ENCODE measurements at regions not wholly inside any gene's neighbourhood (a gene's known extent, or its start where the extent isn't known, plus 50 kb on each side); places are given as distances from the start of the nearest gene placed in this dataset.

DNA sequence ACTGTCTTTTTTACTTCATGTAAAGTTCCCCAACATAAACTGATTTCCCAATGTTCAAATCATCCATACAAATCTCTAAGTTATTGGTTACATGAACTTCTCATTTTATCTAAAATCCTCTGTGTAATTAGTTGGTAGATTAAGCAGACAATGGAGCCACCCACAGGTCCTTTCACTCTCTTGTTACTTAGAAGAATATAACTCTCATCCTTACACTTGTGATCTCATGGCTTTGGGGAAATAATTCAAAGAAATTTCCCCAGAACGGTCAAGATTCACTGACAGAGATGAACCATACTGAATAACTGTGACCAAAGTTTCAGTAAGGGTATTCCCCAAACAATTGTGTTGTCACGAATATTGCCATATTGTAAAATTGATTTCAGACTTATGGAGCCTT, 1102.6 kb upstream of the EPHA6 start:
- TF ChIP-seq GATA3 (IDR thresholded peaks at IDR 0.05; ENCODE audit: low read depth, low read length), result no peak
- TF ChIP-seq GATA2 (IDR thresholded peaks at IDR 0.05; ENCODE audit: low read depth, low read length), result no peak

DNA sequence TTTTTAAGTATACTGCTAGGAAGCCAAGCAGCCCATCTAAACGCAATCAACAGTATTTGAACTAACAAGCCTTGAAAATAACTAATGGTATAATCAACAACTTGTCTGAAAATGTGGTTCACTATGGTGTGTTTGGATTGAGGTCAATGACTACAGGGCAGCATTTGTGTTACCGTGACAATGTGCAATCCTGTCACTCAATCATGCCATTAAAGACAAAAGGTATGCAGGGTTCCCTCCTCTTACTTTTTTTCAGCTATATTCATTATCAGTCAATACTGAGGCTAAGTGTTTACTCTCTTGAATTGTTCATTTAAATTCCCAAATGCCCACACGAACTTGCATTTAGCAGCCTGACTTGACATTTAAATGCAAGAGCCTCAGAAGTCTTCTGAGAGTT, 1099.3 kb upstream of the EPHA6 start:
- no peak for TF ChIP-seq GATA3 (IDR thresholded peaks at IDR 0.05; ENCODE audit: low read depth, low read length)

- TF ChIP-seq GATA2 (IDR thresholded peaks at IDR 0.05; ENCODE audit: low read depth, low read length) (no peak), GATA3 (IDR thresholded peaks at IDR 0.05; ENCODE audit: low read depth, low read length) (no peak)
Measured at GRCh38 chr3:95717048-95717447, 1097.3 kb upstream of the EPHA6 start.

DNA sequence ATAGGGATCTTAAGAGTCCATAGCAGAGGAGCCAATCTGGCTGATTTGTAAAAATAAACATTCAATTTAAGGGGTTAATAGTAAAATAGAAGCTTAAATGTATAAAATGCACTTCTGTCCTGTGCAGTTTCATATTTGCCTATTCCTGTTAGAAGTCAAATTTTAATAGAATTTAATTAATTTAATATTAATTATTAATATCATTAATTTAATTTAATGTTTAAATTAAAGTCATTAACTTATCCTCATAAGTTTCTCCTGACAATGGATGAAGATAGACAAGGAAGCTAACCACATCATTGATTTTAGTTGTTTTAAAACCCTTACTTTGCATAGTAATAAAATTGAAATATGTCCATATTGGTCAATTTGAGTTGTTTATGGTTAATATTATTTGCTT, 1096.2 kb upstream of the EPHA6 start:
- TF ChIP-seq GATA3 (IDR thresholded peaks at IDR 0.05; ENCODE audit: low read depth, low read length) (no peak), GATA2 (IDR thresholded peaks at IDR 0.05; ENCODE audit: low read depth, low read length) (no peak)

GRCh38 chr3:95719481-95719880, 1094.9 kb upstream of the EPHA6 start:
- no peak for TF ChIP-seq GATA3 (IDR thresholded peaks at IDR 0.05; ENCODE audit: low read depth, low read length)
- TF ChIP-seq GATA2 (IDR thresholded peaks at IDR 0.05; ENCODE audit: low read depth, low read length), result no peak

- TF ChIP-seq GATA2 (IDR thresholded peaks at IDR 0.05; ENCODE audit: low read depth, low read length), result no peak
- no peak for TF ChIP-seq GATA3 (IDR thresholded peaks at IDR 0.05; ENCODE audit: low read depth, low read length)
Measured at GRCh38 chr3:95721938-95722337, 1092.5 kb upstream of the EPHA6 start.

- TF ChIP-seq GATA3 (IDR thresholded peaks at IDR 0.05; ENCODE audit: low read depth, low read length), result no peak
- TF ChIP-seq GATA2 (IDR thresholded peaks at IDR 0.05; ENCODE audit: low read depth, low read length), result no peak
Measured at GRCh38 chr3:95725770-95726169, 1088.6 kb upstream of the EPHA6 start.

- TF ChIP-seq GATA3 (IDR thresholded peaks at IDR 0.05; ENCODE audit: low read depth, low read length) (no peak), GATA2 (IDR thresholded peaks at IDR 0.05; ENCODE audit: low read depth, low read length) (no peak)
Measured at GRCh38 chr3:95731753-95732152, 1082.6 kb upstream of the EPHA6 start.

GRCh38 chr3:95733336-95733735, 1081.1 kb upstream of the EPHA6 start:
- TF ChIP-seq GATA3 (IDR thresholded peaks at IDR 0.05; ENCODE audit: low read depth, low read length) (no peak), GATA2 (IDR thresholded peaks at IDR 0.05; ENCODE audit: low read depth, low read length) (no peak)

GRCh38 chr3:95738045-95738444, 1076.3 kb upstream of the EPHA6 start:
- TF ChIP-seq GATA2 (IDR thresholded peaks at IDR 0.05; ENCODE audit: low read depth, low read length), result no peak
- no peak for TF ChIP-seq GATA3 (IDR thresholded peaks at IDR 0.05; ENCODE audit: low read depth, low read length)

- TF ChIP-seq GATA3 (IDR thresholded peaks at IDR 0.05; ENCODE audit: low read depth, low read length) (no peak), GATA2 (IDR thresholded peaks at IDR 0.05; ENCODE audit: low read depth, low read length) (no peak)
Measured at GRCh38 chr3:95750097-95750496, 1064.3 kb upstream of the EPHA6 start.

DNA sequence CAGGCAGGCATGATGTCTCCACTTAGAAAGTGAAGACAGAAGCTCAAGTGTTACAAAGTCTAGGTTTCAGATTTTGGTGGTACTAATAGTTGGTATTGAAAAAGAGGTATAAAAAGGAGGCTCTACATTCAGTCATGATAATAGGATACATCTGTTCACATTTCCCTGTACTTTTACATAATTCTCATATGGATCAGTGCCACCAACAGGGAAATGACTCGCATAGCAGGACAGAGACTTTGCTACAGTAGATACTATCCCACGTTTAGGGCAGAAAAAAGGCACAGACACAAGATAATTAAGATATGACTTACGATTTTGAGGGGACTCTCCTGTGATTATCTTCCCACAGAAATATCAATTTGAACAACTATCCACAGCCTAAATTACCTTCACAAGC, 1062.9 kb upstream of the EPHA6 start:
- TF ChIP-seq GATA3 (IDR thresholded peaks at IDR 0.05; ENCODE audit: low read depth, low read length) (no peak), GATA2 (IDR thresholded peaks at IDR 0.05; ENCODE audit: low read depth, low read length) (no peak)

DNA sequence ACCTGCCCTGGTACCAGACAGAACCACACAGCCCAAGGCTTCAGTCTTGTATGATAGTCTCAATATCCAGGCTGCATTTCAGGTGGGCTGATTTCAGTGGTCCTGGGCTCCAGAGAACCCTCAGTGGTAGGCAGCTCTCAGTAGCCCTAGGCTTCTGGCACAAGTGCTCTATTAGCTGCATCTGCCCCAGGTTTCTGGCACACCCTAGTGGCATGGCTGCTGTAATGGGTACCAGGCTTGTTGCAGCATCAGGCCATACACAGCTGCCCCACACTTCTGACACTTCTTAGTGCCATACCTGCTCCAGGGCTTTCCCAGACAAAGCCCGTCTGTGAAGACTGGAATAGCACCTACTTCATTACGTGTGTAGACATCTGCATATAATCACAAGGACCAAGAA, 1062.2 kb upstream of the EPHA6 start:
- no peak for TF ChIP-seq GATA3 (IDR thresholded peaks at IDR 0.05; ENCODE audit: low read depth, low read length)
- no peak for TF ChIP-seq GATA2 (IDR thresholded peaks at IDR 0.05; ENCODE audit: low read depth, low read length)

DNA sequence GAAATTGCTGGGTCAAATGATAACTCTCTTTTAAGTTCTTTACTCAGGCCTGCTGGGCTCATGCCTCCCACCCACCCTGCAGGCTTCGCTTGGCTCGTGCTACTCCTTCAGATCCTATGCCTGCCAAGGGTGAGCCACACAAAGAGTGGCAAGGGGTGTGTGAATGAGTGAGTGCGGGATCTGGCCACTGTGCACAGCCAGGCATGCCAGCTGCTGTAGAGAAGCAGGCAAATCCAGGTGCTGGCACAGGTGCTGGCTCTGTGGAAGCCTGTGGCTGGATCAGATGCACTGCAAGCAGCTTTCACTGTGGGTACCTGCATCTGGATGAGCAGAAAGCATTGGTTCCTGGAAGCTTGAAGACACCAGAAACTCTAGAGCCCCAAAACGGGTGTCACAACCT, 1055.7 kb upstream of the EPHA6 start:
- TF ChIP-seq GATA3 (IDR thresholded peaks at IDR 0.05; ENCODE audit: low read depth, low read length) (no peak), GATA2 (IDR thresholded peaks at IDR 0.05; ENCODE audit: low read depth, low read length) (no peak)

DNA sequence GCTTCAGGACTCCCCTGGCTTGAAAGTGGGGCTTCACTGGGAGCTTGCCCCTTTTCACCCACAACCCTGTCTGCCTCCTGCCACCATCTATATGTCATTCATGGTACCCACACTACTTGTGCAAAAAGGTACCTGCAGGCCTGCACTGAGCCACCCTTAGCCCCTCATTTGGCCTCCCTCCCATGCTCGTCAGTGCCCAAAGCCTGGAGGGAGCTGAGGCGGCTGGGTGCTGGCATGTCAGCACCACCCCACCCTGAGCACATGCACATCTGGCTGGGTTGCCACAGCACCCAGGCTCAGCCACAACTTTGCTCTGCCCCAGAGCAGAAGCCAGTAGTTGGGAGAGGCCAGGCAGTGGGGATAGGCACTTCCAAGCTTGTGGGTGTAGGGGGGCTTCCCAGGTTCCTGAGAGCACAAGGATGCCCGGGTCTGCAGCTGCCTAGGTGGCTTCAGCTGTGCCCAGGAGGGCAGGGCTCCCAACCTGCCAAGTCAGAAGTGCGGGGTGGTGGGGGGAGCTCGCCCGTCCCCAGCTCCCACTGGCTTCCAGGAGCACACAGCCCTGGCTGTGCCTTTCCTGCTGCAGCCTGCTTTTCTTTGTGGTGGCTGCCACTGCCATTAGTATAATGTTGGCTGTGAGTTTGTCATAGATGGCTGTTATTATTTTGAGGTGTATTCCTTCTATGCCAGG, 1054.6 kb upstream of the EPHA6 start:
- TF ChIP-seq GATA3 (IDR thresholded peaks at IDR 0.05; ENCODE audit: low read depth, low read length) (no peak), GATA2 (IDR thresholded peaks at IDR 0.05; ENCODE audit: low read depth, low read length) (no peak)
